Esophagus (tissue), 2 donors: ENCODE measurements at regions not wholly inside any gene's neighbourhood (a gene's known extent, or its start where the extent isn't known, plus 50 kb on each side); places are given as distances from the start of the nearest gene placed in this dataset.
"Not testable (repeated sequence)": the region's sequence is repeated elsewhere in the genome, so short reads cannot be mapped to it uniquely, and the experiment has no call there.

Source experiments
- H3K27ac ChIP-seq, 2 donors: one replicate each; pipeline ENCODE4 v1.5.1; 2013; ENCODE audit warnings: low read depth in 2 of 2, mild to moderate bottlenecking in 2 of 2, inconsistent platforms in 1 of 2, low read length in 1 of 2, moderate library complexity in 1 of 2
- H3K27me3 ChIP-seq, 2 donors: one replicate each; pipeline ENCODE4 v1.6.1; 2013; ENCODE audit warnings: low read length in 2 of 2, control low read depth in 1 of 2, mild to moderate bottlenecking in 1 of 2; ENCODE audit not compliant: insufficient read depth in 2 of 2, control insufficient read depth in 1 of 2
- H3K36me3 ChIP-seq, 2 donors: one replicate each; pipeline ENCODE4 v1.6.1; 2013; ENCODE audit warnings: low read length in 1 of 2; ENCODE audit not compliant: control insufficient read depth in 2 of 2, insufficient read depth in 2 of 2
- H3K4me1 ChIP-seq, 2 donors: one replicate each; pipeline ENCODE4 v1.6.1; 2013; ENCODE audit warnings: low read length in 1 of 2; ENCODE audit not compliant: control insufficient read depth in 2 of 2, insufficient read depth in 2 of 2
- H3K4me3 ChIP-seq, 2 donors: one replicate each; pipeline ENCODE4 v1.5.1; 2013; ENCODE audit warnings: low read length in 2 of 2, mild to moderate bottlenecking in 2 of 2, low read depth in 1 of 2, moderate library complexity in 1 of 2
- H3K9me3 ChIP-seq, 2 donors: one replicate each; pipeline ENCODE4 v1.6.1; 2013; ENCODE audit warnings: mild to moderate bottlenecking in 2 of 2, low read depth in 1 of 2, low read length in 1 of 2, moderate library complexity in 1 of 2; ENCODE audit not compliant: control insufficient read depth in 2 of 2, insufficient read depth in 1 of 2
- WGBS, 2 donors: extraction: QIAGEN DNeasy Blood & Tissue Kit; methylation state at CpG; one replicate each; pipeline ENCODE4 v1.1.7; 2013; 5-methylcytosine and 5-hydroxymethylcytosine counted together
- donor health status: healthy with polysubstance abuse.
- donor health status: Bipolar disorder and iron deficiency.

- Histone ChIP-seq H3K4me3 (no peak overlapping the region), H3K27ac (no peak overlapping the region), H3K4me1 (no peaks in the 10 kb centered on the region), H3K27me3 (no peaks in the 10 kb centered on the region), H3K9me3 (peaks cover 0 to 15% of the 10 kb centered on the region in 2 donors), H3K36me3 (no peaks in the 10 kb centered on the region)
These were observed 1495.1 kb downstream of the UQCRFS1 start for GRCh38 chr19:27717825-27718224.

DNA sequence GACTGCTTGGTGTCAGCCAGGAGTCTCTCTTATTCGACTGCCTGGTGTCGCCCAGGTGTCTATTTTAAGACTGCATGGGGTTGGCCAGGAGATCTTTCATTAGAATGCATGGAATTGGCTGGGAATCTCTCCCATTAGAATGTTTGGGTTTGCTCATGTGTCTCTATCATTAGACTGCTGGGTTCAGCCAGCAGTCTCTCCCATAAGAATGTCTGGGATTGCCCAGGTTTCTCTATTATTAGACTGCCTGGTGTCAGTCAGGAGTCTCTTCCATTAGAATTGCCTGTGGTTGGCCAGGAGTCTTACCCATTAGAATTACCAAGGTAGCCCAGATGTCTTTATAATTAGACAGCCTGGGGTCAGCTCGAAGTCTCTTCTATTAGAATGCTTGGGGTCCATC lies 1496.0 kb downstream of the UQCRFS1 start:
- Histone ChIP-seq H3K27ac (no peak overlapping the region), H3K36me3 (no peaks in the 10 kb centered on the region), H3K4me3 (no peak overlapping the region), H3K27me3 (no peaks in the 10 kb centered on the region), H3K9me3 (peaks cover 0 to 15% of the 10 kb centered on the region in 2 donors), H3K4me1 (no peaks in the 10 kb centered on the region)
- WGBS, 2 donors: 64 to 66% methylated on average over 3 of the region's 3 CpGs

GRCh38 chr19:27714857-27715256 lies 1498.1 kb downstream of the UQCRFS1 start:
- 67 to 81% methylated on average over 2 of the region's 2 CpGs for WGBS, 2 donors
- no peaks in the 10 kb centered on the region for H3K4me1 ChIP-seq
- no peak overlapping the region for H3K27ac ChIP-seq
- no peaks in the 10 kb centered on the region for H3K36me3 ChIP-seq
- H3K9me3 ChIP-seq: peaks cover 0 to 11% of the 10 kb centered on the region in 2 donors
- H3K4me3 ChIP-seq: no peak overlapping the region
- no peaks in the 10 kb centered on the region for H3K27me3 ChIP-seq

DNA sequence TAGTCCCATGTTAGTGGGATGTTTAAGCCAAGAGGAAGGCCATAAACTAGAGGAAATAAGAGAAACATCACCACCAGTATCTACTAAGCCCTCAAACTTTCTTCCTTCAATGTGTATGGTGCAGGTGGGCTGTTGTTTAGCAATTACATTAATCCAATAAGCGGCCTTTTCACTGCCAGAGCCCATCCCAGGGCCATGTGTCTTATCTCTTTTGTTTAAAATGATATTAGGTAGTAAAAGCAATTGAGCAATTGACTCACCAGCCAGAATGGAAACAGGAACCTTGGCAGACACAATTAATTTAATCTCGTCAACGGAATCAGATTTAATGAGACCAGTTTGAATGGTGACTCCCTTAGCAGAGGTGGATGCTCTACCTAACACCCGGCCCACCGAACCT lies 1503.5 kb downstream of the UQCRFS1 start:
- peaks cover 0 to 2% of the 10 kb centered on the region in 2 donors for H3K9me3 ChIP-seq
- H3K4me3 ChIP-seq: no peak overlapping the region
- H3K36me3 ChIP-seq: no peaks in the 10 kb centered on the region
- H3K27me3 ChIP-seq: no peaks in the 10 kb centered on the region
- WGBS, 2 donors: 68 to 78% methylated on average over 5 of the region's 5 CpGs
- no peaks in the 10 kb centered on the region for H3K4me1 ChIP-seq
- no peak overlapping the region for H3K27ac ChIP-seq

- WGBS, 2 donors: 72 to 78% methylated on average over 6 of the region's 6 CpGs
These were observed 1504.0 kb downstream of the UQCRFS1 start for GRCh38 chr19:27708986-27709385.

DNA sequence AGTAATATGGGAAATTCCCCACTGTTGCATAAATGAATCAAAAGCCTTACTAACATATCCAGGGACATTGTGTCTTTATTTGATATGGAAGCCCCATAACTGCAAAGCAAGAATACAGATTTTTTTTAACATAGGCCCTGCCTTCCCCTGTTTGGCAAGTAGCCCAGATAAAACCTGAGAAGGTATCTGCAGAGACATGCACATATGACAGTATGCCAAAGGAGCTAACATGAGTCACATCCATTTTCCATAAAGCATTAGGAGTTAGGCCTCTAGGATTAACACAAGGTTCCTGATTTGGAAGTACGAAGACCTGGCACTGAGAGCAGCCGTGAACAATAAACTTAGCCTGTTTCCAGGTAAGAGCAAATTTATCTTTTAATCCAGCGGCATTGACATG lies 1505.9 kb downstream of the UQCRFS1 start:
- not testable (repeated sequence) for H3K4me3 ChIP-seq, H3K27ac ChIP-seq, H3K9me3 ChIP-seq, H3K27me3 ChIP-seq, H3K36me3 ChIP-seq, H3K4me1 ChIP-seq
- WGBS, 2 donors: 62 to 75% methylated on average over 3 of the region's 3 CpGs

More at GRCh38 chr19:27708986-27709385, 1504.0 kb downstream of the UQCRFS1 start:
- not testable (repeated sequence) for H3K9me3 ChIP-seq, H3K4me3 ChIP-seq, H3K27me3 ChIP-seq, H3K27ac ChIP-seq, H3K4me1 ChIP-seq, H3K36me3 ChIP-seq

- WGBS, 2 donors: 56 to 63% methylated on average over 6 of the region's 6 CpGs
- Histone ChIP-seq H3K4me3 (no peak overlapping the region), H3K9me3 (peaks cover 0 to 2% of the 10 kb centered on the region in 2 donors), H3K36me3 (no peaks in the 10 kb centered on the region), H3K4me1 (no peaks in the 10 kb centered on the region), H3K27ac (no peak overlapping the region), H3K27me3 (no peaks in the 10 kb centered on the region)
These were observed 1507.1 kb downstream of the UQCRFS1 start for GRCh38 chr19:27705896-27706295.

DNA sequence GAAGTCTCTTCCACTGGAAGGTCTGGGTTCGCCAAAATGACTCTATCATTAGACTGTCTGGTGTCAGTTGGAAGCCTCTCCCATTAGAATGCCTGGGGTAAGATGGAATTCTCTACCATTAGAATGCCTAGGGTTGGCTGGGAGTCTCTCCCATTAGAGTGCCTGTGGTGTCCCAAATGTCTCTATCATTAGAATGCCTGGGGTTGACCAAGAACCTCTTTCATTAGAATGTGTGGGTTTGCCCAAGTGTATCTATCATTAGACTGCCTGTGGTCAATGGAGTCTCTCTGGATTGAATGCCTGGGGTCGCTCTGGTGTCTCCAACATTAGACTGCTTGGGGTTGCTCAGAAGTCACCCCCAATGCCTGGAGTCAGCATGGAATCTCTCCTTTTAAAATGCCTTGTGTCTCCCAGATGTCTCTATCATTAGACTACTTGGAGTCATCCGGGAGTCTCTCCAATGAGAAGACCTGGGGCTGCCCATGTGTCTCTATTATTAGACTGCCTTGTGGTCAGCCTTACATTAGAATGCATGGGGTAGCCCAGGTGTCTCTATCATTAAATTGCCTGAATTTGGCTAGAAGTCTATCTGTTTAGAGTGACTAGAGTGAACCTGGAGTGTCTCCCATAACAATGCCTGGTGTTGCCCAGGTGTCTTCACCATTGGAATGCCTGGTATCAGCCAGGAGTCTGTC lies 1518.4 kb downstream of the UQCRFS1 start:
- no peaks in the 10 kb centered on the region for H3K27me3 ChIP-seq
- H3K4me1 ChIP-seq: no peaks in the 10 kb centered on the region
- no peak overlapping the region for H3K4me3 ChIP-seq
- peaks cover 0 to 9% of the 10 kb centered on the region in 2 donors for H3K9me3 ChIP-seq
- 66 to 70% methylated on average over 3 of the region's 3 CpGs for WGBS, 2 donors
- no peaks in the 10 kb centered on the region for H3K36me3 ChIP-seq
- no peak overlapping the region for H3K27ac ChIP-seq

GRCh38 chr19:27691991-27692390 lies 1521.0 kb downstream of the UQCRFS1 start:
- H3K9me3 ChIP-seq: peaks cover 0 to 9% of the 10 kb centered on the region in 2 donors
- 60 to 70% methylated on average over 4 of the region's 4 CpGs for WGBS, 2 donors

DNA sequence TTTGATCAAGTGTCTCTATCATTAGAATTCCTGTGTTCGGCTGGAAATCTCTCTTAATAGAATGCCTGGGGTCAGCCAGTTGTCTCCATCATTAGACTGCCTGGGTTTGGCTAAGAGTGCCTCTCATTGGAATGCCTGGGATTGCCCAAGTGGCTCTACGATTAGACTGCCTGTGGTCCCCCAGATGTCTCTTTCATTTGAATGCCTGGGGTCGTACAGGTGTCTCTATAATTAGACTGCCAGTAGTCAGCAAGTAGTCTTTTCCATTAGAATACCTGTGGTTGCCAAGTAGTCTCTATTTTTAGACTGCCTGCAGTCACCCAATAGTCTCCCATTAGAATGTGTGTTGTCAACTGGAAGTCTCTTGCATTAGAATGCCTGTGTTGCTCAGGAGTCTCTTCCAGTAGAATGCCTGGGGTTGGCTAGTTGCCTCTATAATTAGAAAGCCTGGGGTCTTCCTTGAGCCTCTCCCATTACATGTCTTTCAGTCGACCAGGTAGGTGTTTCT lies 1523.2 kb downstream of the UQCRFS1 start:
- peaks cover 0 to 6% of the 10 kb centered on the region in 2 donors for H3K9me3 ChIP-seq
- WGBS, 2 donors: 48 to 50% methylated on average over 4 of the region's 4 CpGs
- no peak overlapping the region for H3K4me3 ChIP-seq

More at GRCh38 chr19:27691991-27692390, 1521.0 kb downstream of the UQCRFS1 start:
- no peak overlapping the region for H3K27ac ChIP-seq
- no peaks in the 10 kb centered on the region for H3K36me3 ChIP-seq
- H3K4me3 ChIP-seq: no peak overlapping the region
- no peaks in the 10 kb centered on the region for H3K4me1 ChIP-seq
- H3K27me3 ChIP-seq: no peaks in the 10 kb centered on the region

More for the DNA sequence above, 1523.2 kb downstream of the UQCRFS1 start:
- no peaks in the 10 kb centered on the region for H3K27me3 ChIP-seq
- H3K27ac ChIP-seq: no peak overlapping the region
- no peaks in the 10 kb centered on the region for H3K4me1 ChIP-seq
- H3K36me3 ChIP-seq: no peaks in the 10 kb centered on the region
